ENCODE measurements at regions not wholly inside any gene's neighbourhood (a gene's known extent, or its start where the extent isn't known, plus 50 kb on each side); places are given as distances from the start of the nearest gene placed in this dataset.

DNA sequence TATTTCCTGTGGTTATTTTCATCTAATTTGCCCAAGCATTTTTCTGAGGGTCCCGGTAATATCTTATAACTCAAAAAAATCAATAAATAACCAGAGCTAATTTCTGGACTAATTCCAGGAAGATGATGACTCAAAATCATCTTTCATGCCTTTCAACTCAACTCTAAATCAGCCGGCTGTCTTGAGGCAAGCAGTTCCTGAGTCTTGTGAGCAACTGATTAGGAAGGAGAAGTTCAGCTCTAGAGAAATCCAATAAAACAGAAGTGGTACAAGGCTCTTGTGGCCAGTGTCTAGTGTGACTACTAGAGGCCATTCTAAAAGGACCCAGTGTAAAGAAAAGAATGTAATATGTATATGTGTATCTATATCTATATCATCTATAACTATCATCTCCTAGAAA lies 890.4 kb downstream of the TRIB2 start:
- FAIRE-seq: no peak
- no peak overlapping the region for H3K4me3 ChIP-seq
- no peak for ATAC-seq
- intact Hi-C loops (cut with DNase I): no loop called here
- H3K27ac ChIP-seq: no peak overlapping the region
- no peaks in the 10 kb centered on the region for H3K27me3 ChIP-seq
- TF ChIP-seq, protein P1, sequence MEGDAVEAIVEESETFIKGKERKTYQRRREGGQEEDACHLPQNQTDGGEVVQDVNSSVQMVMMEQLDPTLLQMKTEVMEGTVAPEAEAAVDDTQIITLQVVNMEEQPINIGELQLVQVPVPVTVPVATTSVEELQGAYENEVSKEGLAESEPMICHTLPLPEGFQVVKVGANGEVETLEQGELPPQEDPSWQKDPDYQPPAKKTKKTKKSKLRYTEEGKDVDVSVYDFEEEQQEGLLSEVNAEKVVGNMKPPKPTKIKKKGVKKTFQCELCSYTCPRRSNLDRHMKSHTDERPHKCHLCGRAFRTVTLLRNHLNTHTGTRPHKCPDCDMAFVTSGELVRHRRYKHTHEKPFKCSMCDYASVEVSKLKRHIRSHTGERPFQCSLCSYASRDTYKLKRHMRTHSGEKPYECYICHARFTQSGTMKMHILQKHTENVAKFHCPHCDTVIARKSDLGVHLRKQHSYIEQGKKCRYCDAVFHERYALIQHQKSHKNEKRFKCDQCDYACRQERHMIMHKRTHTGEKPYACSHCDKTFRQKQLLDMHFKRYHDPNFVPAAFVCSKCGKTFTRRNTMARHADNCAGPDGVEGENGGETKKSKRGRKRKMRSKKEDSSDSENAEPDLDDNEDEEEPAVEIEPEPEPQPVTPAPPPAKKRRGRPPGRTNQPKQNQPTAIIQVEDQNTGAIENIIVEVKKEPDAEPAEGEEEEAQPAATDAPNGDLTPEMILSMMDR (IDR thresholded peaks at IDR 0.05): no peak
- H3K9me3 ChIP-seq: no peaks in the 10 kb centered on the region
- H3K36me3 ChIP-seq: no peaks in the 10 kb centered on the region
- 67 to 74% methylated on average over 2 of the region's 2 CpGs for WGBS, 2 donors
- no peak for DNase-seq
- no peaks in the 10 kb centered on the region for H3K4me1 ChIP-seq

DNA sequence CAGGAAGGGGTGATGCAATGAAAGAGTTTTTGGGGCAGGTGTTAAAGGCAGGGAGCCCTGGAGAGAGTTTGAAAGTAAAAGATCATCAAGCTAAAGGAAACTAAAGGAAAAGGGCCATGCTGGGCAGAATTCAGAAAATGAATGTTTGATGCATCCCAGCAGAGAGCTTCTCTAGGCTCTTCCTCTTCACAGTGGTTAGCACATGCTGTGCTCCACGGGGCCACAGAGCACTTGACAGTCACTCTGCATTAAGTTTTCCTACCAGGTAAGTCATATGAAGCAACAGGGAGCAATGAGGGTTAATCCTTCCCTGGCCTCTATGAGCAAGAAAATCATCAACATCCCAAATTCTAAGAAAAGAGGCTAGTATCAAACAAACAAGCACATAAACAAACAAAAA lies 895.2 kb downstream of the TRIB2 start:
- Histone ChIP-seq H3K36me3 (no peaks in the 10 kb centered on the region), H3K4me1 (no peaks in the 10 kb centered on the region), H3K4me3 (no peak overlapping the region), H3K27ac (no peak overlapping the region), H3K27me3 (no peaks in the 10 kb centered on the region), H3K9me3 (no peaks in the 10 kb centered on the region)
- FAIRE-seq: no peak
- WGBS, 2 donors: 14 to 18% methylated on average over 1 of the region's 1 CpG
- intact Hi-C loops (cut with DNase I): no loop called here
- TF ChIP-seq, protein P1 (IDR thresholded peaks at IDR 0.05): no peak
- DNase-seq: no peak
- ATAC-seq: no peak

DNA sequence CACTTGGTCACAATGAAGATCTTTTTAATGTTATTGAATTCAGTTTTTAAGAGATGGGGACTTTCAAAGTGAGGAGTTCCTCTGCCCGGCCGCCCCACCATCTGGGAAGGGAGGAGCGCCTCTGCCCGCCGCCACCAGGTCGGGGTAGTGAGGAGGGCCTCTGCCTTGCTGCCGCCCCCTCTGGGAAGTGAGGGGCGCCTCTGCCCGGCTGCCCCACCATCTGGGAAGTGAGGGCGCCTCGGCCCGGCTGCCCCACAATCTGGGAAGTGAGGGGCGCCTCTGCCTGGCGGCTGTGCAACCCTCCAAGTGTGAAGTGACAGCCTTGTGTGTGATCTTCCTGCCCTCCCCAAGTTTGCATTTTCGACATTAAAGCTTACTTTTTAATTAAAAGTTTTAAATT lies 899.3 kb downstream of the TRIB2 start:
- H3K27ac ChIP-seq: no peak overlapping the region
- no peaks in the 10 kb centered on the region for H3K27me3 ChIP-seq
- ATAC-seq (no peak), DNase-seq (peak in 1 of 6 donors; percentile 35), FAIRE-seq (no peak)
- no peaks in the 10 kb centered on the region for H3K9me3 ChIP-seq
- H3K4me1 ChIP-seq: no peaks in the 10 kb centered on the region
- TF ChIP-seq, protein P1 (IDR thresholded peaks at IDR 0.05): no peak
- WGBS, 2 donors: 88 to 92% methylated on average over 15 of the region's 15 CpGs
- no peak overlapping the region for H3K4me3 ChIP-seq
- intact Hi-C loops (cut with DNase I): no loop called here
- no peaks in the 10 kb centered on the region for H3K36me3 ChIP-seq

DNA sequence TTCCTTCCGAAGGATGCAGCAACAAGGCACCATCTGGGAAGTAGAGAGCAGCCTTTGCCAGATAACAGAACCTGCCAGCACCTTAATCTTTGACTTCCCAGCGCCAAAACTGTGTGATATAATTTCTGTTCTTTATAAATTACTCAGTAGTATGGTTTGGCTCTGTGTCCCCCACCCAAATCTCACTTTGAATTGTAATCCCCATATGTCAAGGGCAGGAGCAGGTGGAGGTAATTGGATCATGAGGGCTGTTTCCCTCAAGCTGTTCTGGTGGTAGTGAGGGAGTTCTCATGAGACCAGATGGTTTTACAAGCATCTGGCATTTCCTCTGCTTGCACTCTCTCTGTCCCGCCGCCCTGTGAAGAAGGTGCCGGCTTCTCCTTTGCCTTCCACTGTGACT lies 899.9 kb downstream of the TRIB2 start:
- intact Hi-C loops (cut with DNase I): no loop called here
- no peaks in the 10 kb centered on the region for H3K27me3 ChIP-seq
- H3K9me3 ChIP-seq: no peaks in the 10 kb centered on the region
- TF ChIP-seq, protein P1 (IDR thresholded peaks at IDR 0.05): no peak
- DNase-seq (no peak), ATAC-seq (no peak), FAIRE-seq (no peak)
- H3K4me3 ChIP-seq: no peak overlapping the region
- no peaks in the 10 kb centered on the region for H3K36me3 ChIP-seq
- H3K27ac ChIP-seq: no peak overlapping the region
- H3K4me1 ChIP-seq: no peaks in the 10 kb centered on the region
- WGBS, 2 donors: 81 to 85% methylated on average over 5 of the region's 5 CpGs

DNA sequence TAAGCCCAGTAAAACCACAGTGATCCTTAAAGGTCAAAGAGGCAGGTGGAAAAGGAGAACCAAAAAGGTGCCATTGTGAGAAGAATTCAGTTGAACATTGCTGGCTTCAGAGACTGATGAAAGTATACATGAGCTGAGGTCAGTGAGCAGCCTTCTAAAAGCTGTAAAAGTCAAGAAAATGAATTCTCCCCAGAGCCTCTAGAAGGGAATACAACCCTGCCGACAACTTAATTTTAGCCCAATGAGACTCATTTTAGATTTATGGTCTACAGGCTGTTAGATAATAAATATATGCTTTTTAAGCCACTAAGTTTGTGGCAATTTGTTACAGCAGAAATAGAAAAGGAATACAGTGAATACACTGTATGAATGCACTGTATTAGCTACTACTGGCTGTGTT lies 911.4 kb downstream of the TRIB2 start:
- Histone ChIP-seq H3K4me3 (no peak overlapping the region), H3K27ac (no peak overlapping the region), H3K36me3 (no peaks in the 10 kb centered on the region), H3K27me3 (no peaks in the 10 kb centered on the region), H3K4me1 (no peaks in the 10 kb centered on the region), H3K9me3 (no peaks in the 10 kb centered on the region)
- FAIRE-seq: no peak
- no peak for ATAC-seq
- WGBS, 2 donors: 89 to 97% methylated on average over 1 of the region's 1 CpG
- DNase-seq: no peak
- intact Hi-C loops (cut with DNase I): no loop called here
- TF ChIP-seq, protein P1 (IDR thresholded peaks at IDR 0.05): no peak

All from pancreas (tissue), 10 donors.